OCI-LY7 (cell line): ENCODE measurements at regions not wholly inside any gene's neighbourhood (a gene's known extent, or its start where the extent isn't known, plus 50 kb on each side); places are given as distances from the start of the nearest gene placed in this dataset.

Experiments
- BruUV-seq: library from RNA; stranded (reverse); fragments of 400-500 nt; replicated peaks from 2 replicates; lab custom pipeline; 2021; lab: Mats Ljungman, UMichigan
- CTCF ChIA-PET: fragments of 300-600 bp; sonication (Branson Sonifier 250); formaldehyde crosslinking; loops from one replicate; lab custom pipeline; 2022; ENCODE audit warnings: antibody characterized with exemption; ENCODE audit not compliant: unreplicated experiment; lab: Charles Lee
- POLR2A ChIA-PET: fragments of 300-600 bp; sonication (Branson Sonifier 250); formaldehyde crosslinking; loops from one replicate; lab custom pipeline; 2022; ENCODE audit warnings: antibody characterized with exemption; lab: Charles Lee
- DNase-seq: peaks from one replicate; pipeline ENCODE4 v3.0.0-alpha.2; 2015; ENCODE audit warnings: low spot score
- H2AFZ ChIP-seq: fragments of 200-600 bp; sonication (generic), shearing (Covaris generic); 2 replicates; pipeline ENCODE4 v1.6.1; 2014; ENCODE audit warnings: mild to moderate bottlenecking, antibody characterized with exemption, low read length, moderate library complexity
- H3K27ac ChIP-seq: fragments of 200-600 bp; sonication (generic); 2 replicates; pipeline ENCODE4 v1.5.1; 2014; ENCODE audit warnings: mixed run types, low read depth, mild to moderate bottlenecking, moderate library complexity, low read length, inconsistent platforms; ENCODE audit not compliant: poor library complexity, severe bottlenecking
- H3K36me3 ChIP-seq: fragments of 200-600 bp; sonication (generic); 2 replicates; pipeline ENCODE4 v1.6.1; 2014; ENCODE audit warnings: mild to moderate bottlenecking, antibody characterized with exemption, low read length, moderate library complexity, mixed read lengths; ENCODE audit not compliant: insufficient read depth
- H3K4me1 ChIP-seq: fragments of 200-600 bp; sonication (generic); 2 replicates; pipeline ENCODE4 v1.5.1; 2014; ENCODE audit warnings: mild to moderate bottlenecking, low read length; ENCODE audit not compliant: insufficient read depth, poor library complexity, severe bottlenecking
- H3K4me2 ChIP-seq: fragments of 200-600 bp; sonication (generic); 2 replicates; pipeline ENCODE4 v1.6.1; 2014; ENCODE audit warnings: mild to moderate bottlenecking, low read length
- H3K4me3 ChIP-seq: fragments of 200-600 bp; sonication (generic); 2 replicates; pipeline ENCODE4 v1.5.1; 2014; ENCODE audit warnings: mild to moderate bottlenecking, low read depth, low read length; ENCODE audit not compliant: poor library complexity, severe bottlenecking
- H3K79me2 ChIP-seq: fragments of 200-600 bp; sonication (generic); 2 replicates; pipeline ENCODE4 v1.6.1; 2016; ENCODE audit warnings: low read depth, mild to moderate bottlenecking, low read length, moderate library complexity, mixed read lengths; ENCODE audit not compliant: insufficient read depth
- H3K9me2 ChIP-seq: fragments of 200-600 bp; sonication (generic); 2 replicates; pipeline ENCODE4 v1.6.1; 2016; ENCODE audit warnings: mild to moderate bottlenecking, low read length, mixed read lengths; ENCODE audit not compliant: insufficient read depth
- H3K9me3 ChIP-seq: fragments of 200-600 bp; sonication (generic); 2 replicates; pipeline ENCODE4 v1.6.1; 2014; ENCODE audit warnings: mild to moderate bottlenecking, mixed run types, low read length, mixed read lengths
- H4K20me1 ChIP-seq: fragments of 200-600 bp; sonication (generic); 2 replicates; pipeline ENCODE4 v1.6.1; 2014; ENCODE audit warnings: mild to moderate bottlenecking, antibody characterized with exemption, low read length, moderate library complexity, mixed read lengths; ENCODE audit not compliant: insufficient read depth
- CTCF ChIP-seq: fragments of 200-600 bp; sonication (generic); conservative IDR thresholded peaks from 2 replicates; pipeline ENCODE4 v1.5.1; 2014; ENCODE audit warnings: mild to moderate bottlenecking, antibody characterized with exemption, low read length, moderate library complexity, mixed read lengths
- EZH2phosphoT487 ChIP-seq: fragments of 200-600 bp; sonication (generic); IDR thresholded peaks from 2 replicates; pipeline ENCODE4 v1.6.1; 2018; ENCODE audit warnings: low read depth, borderline replicate concordance, mild to moderate bottlenecking, mixed run types, antibody characterized with exemption, low read length, moderate library complexity, mixed read lengths
- intact Hi-C: fragments of 100-400 bp; cut with micrococcal nuclease; formaldehyde crosslinking; loops from one replicate; pipeline ENCODE4 v1.10.0; 2022; ENCODE audit not compliant: unreplicated experiment

GRCh38 chr10:63755441-63755840 is 234.2 kb downstream of the REEP3 start:
- ChIA-PET POLR2A (no interaction called here), CTCF (no interaction called here)

GRCh38 chr10:63757067-63757466 is 235.9 kb downstream of the REEP3 start:
- Histone ChIP-seq H2AFZ (no peak overlapping the region), H3K4me3 (no peak overlapping the region), H3K4me1 (no peaks in the 10 kb centered on the region), H3K36me3 (no peaks in the 10 kb centered on the region), H3K27ac (no peak overlapping the region), H3K9me2 (no peaks in the 10 kb centered on the region), H3K9me3 (no peaks in the 10 kb centered on the region), H3K4me2 (no peak overlapping the region), H4K20me1 (no peaks in the 10 kb centered on the region), H3K79me2 (no peaks in the 10 kb centered on the region)
- POLR2A ChIA-PET: interaction anchor here (0.5 to 0.6 kb wide), 2 partner anchors 15 to 1378 kb away, joined by 3 to 7 read pairs; no protein-coding TSS in a partner anchor
- BruUV-seq: no TSS peak
- intact Hi-C loops: no loop called here
- CTCF ChIA-PET: no interaction called here
- DNase-seq: no peak
- TF ChIP-seq CTCF: no peak
- TF ChIP-seq EZH2phosphoT487: no peak

More at GRCh38 chr10:63755441-63755840, 234.2 kb downstream of the REEP3 start:
- no TSS peak for BruUV-seq
- H3K9me3 ChIP-seq: no peaks in the 10 kb centered on the region
- TF ChIP-seq EZH2phosphoT487: no peak
- no peak for TF ChIP-seq CTCF
- H3K4me3 ChIP-seq: no peak overlapping the region
- no peak overlapping the region for H2AFZ ChIP-seq
- no peaks in the 10 kb centered on the region for H3K79me2 ChIP-seq
- H3K9me2 ChIP-seq: no peaks in the 10 kb centered on the region
- no peaks in the 10 kb centered on the region for H3K36me3 ChIP-seq
- H3K4me1 ChIP-seq: no peaks in the 10 kb centered on the region
- no peaks in the 10 kb centered on the region for H4K20me1 ChIP-seq
- intact Hi-C loops: no loop called here
- no peak for DNase-seq
- H3K4me2 ChIP-seq: no peak overlapping the region
- no peak overlapping the region for H3K27ac ChIP-seq

GRCh38 chr10:63758080-63758479 is 236.9 kb downstream of the REEP3 start:
- POLR2A ChIA-PET: no interaction called here
- CTCF ChIA-PET: no interaction called here
- Histone ChIP-seq H4K20me1 (no peaks in the 10 kb centered on the region), H3K36me3 (no peaks in the 10 kb centered on the region), H3K9me2 (no peaks in the 10 kb centered on the region), H3K79me2 (no peaks in the 10 kb centered on the region), H3K4me1 (no peaks in the 10 kb centered on the region), H3K4me2 (no peak overlapping the region), H3K4me3 (no peak overlapping the region), H3K27ac (no peak overlapping the region), H2AFZ (no peak overlapping the region), H3K9me3 (no peaks in the 10 kb centered on the region)
- no peak for DNase-seq
- no TSS peak for BruUV-seq
- TF ChIP-seq CTCF: no peak
- no peak for TF ChIP-seq EZH2phosphoT487
- intact Hi-C loops: no loop called here
